GM21526 (cell line): ENCODE measurements at regions not wholly inside any gene's neighbourhood (a gene's known extent, or its start where the extent isn't known, plus 50 kb on each side); places are given as distances from the start of the nearest gene placed in this dataset.

ENCODE experiments used
- ATAC-seq: cut with Tn5 transposase; IDR thresholded peaks from one replicate; pipeline ENCODE4 v1.9.1; 2021; ENCODE audit warnings: moderate library complexity; ENCODE audit not compliant: unreplicated experiment, low FRiP score

DNA sequence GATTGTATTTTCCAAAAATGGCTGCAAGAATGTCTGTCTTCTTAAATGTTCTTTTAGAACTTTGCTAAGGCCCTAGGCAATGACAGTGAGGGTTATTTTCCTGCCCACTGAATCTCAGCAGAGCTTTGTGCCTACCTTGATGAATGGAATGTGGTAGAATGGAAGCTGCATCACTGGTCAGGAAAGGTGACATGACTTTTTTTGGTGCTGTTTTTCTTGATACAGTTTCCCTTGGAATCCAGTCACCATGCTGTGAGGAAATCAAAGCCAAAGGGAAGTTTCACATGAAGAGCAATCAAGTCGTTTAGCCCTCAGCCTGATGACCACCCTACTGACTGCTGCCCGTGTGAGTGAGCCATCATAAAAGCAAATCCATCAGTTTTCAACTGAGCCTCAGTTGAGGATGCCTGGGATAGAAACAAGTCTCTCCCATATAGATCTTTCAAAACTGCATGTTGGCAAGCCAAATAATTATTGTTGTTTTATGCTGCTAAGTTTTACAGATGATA is 886.0 kb upstream of the FBXO33 start:
- no peak for ATAC-seq

DNA sequence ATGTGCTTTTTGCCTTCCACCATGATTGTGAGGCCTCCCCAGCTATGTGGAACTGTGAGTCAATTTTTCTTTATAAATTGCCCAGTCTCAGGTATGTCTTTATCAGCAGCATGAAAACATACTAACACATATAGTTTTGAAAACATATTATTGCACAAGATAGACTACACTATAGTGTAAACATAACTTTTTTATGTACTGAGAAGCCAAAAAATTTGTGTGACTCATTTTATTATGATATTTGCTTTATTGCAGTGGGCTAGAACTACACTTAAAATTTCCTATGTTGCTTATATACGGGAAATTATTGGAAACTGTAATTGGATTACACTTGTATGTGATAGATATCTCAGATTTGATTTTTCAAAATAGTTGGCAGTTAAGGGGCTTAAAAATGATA is 885.5 kb upstream of the FBXO33 start:
- ATAC-seq = no peak

- no peak for ATAC-seq
Observed at GRCh38 chr14:40312296-40312695, 880.1 kb upstream of the FBXO33 start.

- ATAC-seq = no peak
Observed at GRCh38 chr14:40309124-40309523, 876.9 kb upstream of the FBXO33 start.

- ATAC-seq = no peak
Observed at GRCh38 chr14:40308240-40308639, 876.0 kb upstream of the FBXO33 start.

DNA sequence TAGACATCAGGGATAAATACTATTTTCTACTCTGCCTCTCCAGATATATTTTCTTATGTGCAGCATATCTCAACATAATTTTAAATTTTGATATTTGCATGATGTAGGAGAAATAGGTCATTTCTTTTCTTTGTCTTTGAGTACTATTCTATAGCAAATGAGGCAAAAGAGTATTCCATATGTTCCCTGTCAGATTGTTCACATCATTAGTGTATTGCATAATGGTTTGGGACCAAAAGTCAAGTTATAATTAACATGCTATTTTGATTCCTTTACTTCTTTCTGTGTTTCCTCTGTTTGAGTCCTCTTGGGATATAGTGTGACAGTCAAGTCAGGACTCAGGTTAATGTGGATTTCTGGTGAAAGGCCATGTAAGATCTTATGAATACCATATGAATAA is 864.6 kb upstream of the FBXO33 start:
- no peak for ATAC-seq

GRCh38 chr14:40292664-40293063 is 860.4 kb upstream of the FBXO33 start:
- ATAC-seq = no peak

- no peak for ATAC-seq
Observed at GRCh38 chr14:40282196-40282595, 850.0 kb upstream of the FBXO33 start.

DNA sequence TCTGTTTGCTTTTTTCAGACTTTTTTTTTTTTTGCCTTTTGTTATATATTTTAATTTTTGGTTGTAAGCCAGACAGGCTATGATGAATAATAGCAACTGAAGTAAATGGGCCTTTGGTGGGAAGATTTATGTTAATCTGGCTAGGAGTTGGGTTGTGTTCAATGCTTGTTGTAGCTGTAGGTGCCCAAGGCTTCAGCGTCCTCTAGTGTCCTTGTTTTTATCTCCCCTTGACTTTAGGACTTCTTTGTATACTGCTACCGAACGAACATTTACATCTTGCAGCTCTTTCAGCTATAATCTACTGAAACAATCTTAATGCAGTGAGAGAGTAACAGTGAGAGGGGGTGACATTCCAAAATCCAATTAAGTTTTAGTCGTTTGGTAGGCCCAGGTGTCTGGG is 848.4 kb upstream of the FBXO33 start:
- ATAC-seq = no peak

GRCh38 chr14:40273417-40273816 is 841.2 kb upstream of the FBXO33 start:
- no peak for ATAC-seq

DNA sequence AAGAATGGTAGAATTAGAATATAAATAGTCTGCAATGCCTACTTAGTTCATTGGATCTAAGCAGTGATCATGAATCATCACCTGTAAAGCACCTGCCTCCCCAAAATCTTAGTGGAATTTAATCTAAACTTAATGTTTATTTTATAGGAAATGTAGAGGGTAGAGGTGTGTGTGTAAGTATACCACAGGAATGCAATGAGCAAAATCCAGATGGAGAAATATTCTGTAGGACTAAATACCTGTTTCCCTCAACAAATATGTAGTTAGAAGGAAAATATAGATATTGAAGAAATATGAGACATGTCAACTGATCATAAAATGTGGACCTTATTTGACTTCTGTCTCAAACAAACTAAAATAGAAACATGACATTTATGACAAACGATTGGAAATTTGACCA is 839.2 kb upstream of the FBXO33 start:
- no peak for ATAC-seq

GRCh38 chr14:40269436-40269835 is 837.2 kb upstream of the FBXO33 start:
- no peak for ATAC-seq

- ATAC-seq = no peak
Observed at GRCh38 chr14:40268236-40268635, 836.0 kb upstream of the FBXO33 start.

DNA sequence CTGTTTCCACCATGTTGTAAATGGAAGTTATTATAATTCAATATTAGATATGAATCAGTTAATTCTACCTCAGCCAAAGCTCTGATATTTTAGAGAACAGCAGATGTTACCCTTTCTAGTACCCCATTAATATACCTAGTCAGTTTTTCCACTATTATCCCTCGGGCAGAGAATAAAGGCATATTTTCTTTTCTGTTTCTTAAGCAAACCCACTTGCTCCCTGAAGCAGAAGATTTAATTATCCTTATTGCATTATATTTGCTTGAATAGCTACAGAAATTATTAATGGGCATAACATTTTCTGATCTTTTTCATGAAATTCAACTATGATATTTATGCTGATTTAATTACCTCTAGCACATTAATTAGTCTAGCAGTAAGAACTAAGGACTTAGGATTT is 832.9 kb upstream of the FBXO33 start:
- no peak for ATAC-seq

GRCh38 chr14:40252817-40253447 is 820.7 kb upstream of the FBXO33 start:
- no peak for ATAC-seq

- ATAC-seq = no peak
Observed at GRCh38 chr14:40248671-40249070, 816.4 kb upstream of the FBXO33 start.

GRCh38 chr14:40240245-40240859 is 808.1 kb upstream of the FBXO33 start:
- no peak for ATAC-seq

DNA sequence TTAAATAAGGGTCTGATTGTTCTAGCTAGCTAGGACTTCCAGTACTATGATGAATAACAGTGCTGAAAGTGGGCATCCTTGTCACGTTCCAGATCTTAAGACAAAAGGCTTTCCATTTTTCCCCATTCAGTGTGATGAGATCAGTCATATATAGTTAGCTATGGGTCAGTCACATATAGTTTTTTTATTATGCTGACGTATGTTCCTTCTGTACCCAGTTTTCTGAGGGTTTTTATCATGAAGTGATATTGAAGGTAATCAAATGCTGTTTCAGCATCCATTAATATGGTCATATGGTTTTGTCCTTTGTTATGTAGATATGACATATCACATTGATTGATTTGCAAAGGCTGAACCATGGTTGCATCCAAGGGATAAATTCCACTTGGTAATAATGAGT is 800.1 kb upstream of the FBXO33 start:
- no peak for ATAC-seq

GRCh38 chr14:40229676-40230075 is 797.4 kb upstream of the FBXO33 start:
- no peak for ATAC-seq

DNA sequence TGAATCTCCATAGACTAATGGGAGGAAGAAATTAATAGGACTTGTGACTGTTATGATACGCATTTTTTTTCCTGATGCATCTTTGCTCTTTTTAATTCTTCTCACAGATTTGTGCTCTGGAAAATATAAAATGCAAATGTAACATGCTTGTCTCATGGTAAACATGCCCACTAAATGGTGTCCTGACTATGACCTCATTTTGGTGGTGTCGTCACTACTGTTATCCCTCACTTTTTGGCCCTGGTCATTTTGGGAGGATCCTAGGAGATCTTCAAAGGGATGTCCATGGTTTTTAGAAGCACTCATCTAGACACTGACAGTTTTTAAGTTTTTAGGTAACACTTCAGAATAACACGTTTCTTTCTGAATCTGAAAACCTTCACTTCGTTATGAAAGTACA is 790.8 kb upstream of the FBXO33 start:
- ATAC-seq = no peak

DNA sequence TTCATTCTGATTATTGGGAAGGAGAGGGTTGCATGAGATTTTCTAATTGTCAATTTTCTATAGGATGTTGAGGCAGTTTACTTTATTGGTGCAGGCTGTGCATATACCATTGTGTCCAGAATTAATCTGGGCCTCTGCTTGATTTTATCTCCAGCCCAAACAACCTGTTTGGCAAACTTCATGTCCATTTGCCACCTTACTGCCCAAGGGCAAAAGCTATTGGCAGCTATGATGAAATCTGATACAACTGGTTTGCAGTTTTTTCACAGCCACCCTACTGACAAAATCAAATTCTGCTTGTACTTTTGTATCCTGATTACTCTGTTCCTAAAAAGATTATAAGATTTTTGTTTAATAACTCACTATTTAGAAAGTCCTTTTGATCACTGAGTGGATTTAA is 789.2 kb upstream of the FBXO33 start:
- ATAC-seq = no peak

GRCh38 chr14:40219032-40219431 is 786.8 kb upstream of the FBXO33 start:
- no peak for ATAC-seq
